Skeletal muscle cell (primary cell): ENCODE measurements at regions not wholly inside any gene's neighbourhood (a gene's known extent, or its start where the extent isn't known, plus 50 kb on each side); places are given as distances from the start of the nearest gene placed in this dataset.

ENCODE experiments used
- DNase-seq: peaks from one replicate; pipeline ENCODE4 v3.0.0-alpha.2; 2010; ENCODE audit warnings: low read depth
- H3K4me3 ChIP-seq: 2 replicates; pipeline ENCODE4 v1.5.1; 2011; ENCODE audit warnings: low read depth, mild to moderate bottlenecking, control low read depth, low read length, moderate library complexity

- no peak for DNase-seq
- H3K4me3 ChIP-seq = no peak overlapping the region
Measured at GRCh38 chr2:180366481-180366880, 359.4 kb upstream of the CWC22 start.

DNA sequence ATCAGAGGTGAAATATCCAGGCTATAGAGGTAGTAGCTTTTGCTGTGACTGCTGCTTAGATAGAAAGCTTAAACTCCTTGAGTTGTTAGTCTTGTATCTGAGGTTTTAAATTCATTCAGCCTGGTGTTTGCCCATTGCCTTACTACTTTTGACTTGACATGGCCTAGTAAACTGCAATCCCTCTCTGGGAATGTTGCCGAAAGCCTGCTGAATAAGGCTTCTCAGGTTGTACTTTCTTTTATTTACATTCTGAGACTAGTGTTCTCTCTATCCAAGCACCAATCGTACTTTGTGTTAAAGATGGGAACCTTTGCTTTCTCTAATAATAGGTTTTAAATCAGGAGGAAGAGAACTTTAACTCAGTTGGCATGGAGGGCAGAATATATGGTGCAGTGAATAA lies 357.6 kb upstream of the CWC22 start:
- no peak overlapping the region for H3K4me3 ChIP-seq
- no peak for DNase-seq

DNA sequence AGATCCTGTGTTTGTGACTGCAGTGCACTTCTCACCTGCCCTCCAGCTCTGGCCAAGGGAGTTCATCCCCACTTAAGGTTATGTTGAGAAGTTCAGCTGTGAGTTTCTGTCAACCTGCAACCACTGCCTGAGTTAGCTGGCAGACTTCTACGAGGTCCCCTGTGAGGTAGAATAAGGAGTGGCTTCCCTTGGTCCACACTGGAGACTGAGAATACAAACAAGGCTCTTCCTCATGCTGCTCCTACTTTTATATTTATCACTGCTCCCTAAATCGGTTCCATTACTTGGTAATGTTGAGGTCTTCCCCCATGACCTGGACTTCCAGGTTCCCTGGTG lies 353.2 kb upstream of the CWC22 start:
- DNase-seq = no peak
- no peak overlapping the region for H3K4me3 ChIP-seq

DNA sequence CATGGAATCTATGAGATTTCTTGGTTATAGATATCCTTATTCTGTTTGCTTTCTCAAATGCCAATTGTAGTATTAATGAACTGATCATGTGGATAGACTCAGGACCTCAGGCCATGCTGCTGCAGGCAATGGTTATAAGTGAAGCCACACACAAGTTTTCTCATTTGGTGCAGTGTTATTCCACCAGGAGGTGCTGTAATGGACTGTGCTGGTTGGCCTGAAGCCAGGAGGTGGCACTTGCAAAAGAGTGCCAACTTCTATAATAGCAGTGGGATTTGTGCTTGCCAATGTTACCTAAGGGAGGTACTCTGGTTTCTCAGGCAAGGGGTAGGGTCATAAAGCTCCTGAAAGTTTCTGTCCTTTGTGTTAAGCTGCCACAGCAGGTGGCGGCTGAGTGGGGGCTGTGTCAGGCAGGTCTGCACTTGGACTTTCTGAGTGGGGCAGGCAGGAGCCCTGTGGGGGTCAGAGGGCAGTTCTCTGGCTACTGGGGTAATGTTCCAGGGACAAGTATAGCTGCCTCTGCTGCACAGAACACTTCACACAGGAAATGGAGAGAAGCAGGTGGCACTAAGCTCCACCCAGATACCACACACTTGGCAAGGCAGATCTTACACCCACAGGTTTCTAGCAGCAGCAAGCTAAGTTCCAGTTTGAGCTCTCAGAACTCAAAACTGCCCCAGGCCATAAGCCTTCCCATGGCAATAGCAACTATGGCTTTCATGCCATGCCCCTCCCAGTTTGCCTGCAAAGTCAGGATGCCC lies 352.6 kb upstream of the CWC22 start:
- no peak overlapping the region for H3K4me3 ChIP-seq

GRCh38 chr2:180358458-180358857 lies 351.4 kb upstream of the CWC22 start:
- H3K4me3 ChIP-seq = no peak overlapping the region
- no peak for DNase-seq

More for the DNA sequence above, 352.6 kb upstream of the CWC22 start:
- no peak for DNase-seq

DNA sequence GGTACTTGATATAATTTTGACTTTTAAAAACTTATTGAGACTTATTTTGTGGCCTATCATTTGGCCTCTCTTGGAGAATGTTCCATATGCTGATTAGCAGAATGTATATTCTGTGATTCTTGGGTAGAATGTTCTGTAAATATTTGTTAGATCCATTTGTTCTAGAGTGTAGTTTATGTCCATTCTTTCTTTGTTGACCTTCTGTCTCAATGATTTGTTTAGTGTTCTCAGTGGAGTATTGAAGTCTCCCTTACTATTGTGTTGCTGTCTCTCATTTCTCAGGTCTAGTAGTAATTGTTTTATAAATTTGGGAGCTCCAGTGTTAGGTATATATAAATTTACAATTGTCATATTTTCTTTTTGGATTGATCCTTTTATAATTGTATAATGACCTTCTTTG lies 349.6 kb upstream of the CWC22 start:
- DNase-seq = no peak
- no peak overlapping the region for H3K4me3 ChIP-seq

DNA sequence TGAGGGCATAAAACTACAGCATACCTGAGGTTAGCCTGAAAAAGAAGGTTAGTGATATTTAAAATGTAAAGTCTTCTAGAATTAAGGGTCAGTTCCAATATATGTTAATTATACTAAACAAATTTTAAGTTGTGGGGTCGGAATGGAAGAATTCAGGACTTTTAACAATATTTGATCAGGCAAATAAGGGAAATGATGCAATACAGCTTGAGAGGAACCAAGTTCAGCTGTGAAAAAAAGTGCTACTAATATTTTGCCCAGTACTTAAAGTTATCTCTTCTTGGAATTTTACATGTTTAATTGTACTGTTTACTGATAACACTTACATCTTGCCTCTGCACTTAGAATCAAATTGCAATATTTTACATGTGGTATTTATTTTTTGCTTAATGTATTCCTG lies 345.5 kb upstream of the CWC22 start:
- H3K4me3 ChIP-seq = no peak overlapping the region
- DNase-seq = no peak

DNA sequence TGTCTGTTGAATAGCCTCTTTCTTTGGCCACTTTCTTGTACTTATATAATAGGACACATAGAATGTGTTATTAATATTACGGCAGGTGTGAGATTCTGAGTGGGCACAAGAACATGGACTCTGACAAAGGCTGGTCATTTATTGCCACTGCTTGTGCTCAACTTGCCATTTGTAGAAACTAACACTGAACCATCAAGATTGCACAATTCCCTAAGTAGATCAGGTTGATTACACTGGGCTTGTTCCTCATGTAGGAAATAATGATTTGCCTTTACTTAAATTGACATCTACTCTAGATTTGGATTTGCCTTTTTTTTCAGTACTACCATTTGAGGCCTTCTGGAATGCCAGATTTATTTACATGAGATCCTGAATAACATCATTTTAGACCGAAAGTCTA lies 342.7 kb upstream of the CWC22 start:
- DNase-seq = no peak
- no peak overlapping the region for H3K4me3 ChIP-seq

DNA sequence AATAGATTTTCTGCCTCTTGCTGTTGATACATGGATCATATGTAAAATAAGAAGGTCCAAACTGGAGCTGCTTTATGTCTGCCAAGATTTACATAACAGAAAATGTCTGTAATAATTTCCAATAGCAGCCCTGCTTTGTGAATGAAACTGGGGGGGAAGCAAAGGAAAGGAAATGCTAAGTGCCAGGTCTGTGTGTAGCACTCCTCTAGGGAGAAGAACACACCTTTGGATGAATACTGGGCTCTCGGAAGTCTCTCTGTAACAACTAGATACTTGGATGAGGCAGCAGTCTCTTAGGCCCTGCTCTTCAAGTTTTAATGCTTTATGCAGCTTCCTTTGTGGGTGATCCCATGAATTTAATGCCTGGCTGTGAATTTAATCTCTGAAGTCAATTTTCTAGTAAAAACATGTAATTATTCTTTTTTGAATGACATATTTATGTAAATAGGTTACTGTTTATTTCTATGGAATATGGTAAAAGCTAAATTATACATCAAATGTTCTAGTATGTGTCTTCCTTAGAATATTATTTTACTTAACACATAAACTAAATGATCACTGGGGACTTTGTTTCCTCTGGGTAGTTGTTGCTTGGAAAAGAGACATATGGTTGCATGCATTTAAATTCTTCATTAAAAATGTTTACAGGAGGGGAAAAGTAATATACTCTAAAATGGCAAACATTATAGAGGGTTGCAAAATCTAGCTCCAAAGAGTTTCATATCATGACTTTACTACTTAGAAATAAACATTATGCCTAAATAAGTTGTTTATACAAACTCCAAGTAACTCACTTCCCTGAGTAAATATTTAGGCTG lies 336.6 kb upstream of the CWC22 start:
- no peak overlapping the region for H3K4me3 ChIP-seq
- DNase-seq = no peak

DNA sequence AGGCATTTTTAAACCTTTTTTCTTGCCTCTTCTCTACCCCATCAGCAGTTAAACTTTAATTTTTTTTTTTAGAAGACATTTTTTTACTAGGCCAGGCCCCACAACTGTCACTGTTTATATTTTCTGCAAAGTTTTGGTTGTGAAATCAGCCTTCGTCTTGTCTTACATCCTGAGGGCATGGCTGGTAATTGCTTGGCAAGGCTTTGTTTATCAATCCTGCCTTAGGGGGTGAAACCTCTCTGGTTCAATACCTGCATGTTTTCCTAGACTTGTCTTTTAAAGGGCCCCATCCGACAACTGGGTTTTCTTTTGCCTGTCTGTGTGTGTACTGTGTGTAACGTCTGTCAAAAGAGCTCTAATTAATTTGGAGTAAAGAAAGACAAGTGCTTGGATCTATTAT lies 330.0 kb upstream of the CWC22 start:
- DNase-seq = no peak
- H3K4me3 ChIP-seq = no peak overlapping the region

GRCh38 chr2:180336550-180336949 lies 329.5 kb upstream of the CWC22 start:
- no peak overlapping the region for H3K4me3 ChIP-seq
- no peak for DNase-seq

- no peak overlapping the region for H3K4me3 ChIP-seq
- no peak for DNase-seq
Measured at GRCh38 chr2:180334514-180334913, 327.4 kb upstream of the CWC22 start.

DNA sequence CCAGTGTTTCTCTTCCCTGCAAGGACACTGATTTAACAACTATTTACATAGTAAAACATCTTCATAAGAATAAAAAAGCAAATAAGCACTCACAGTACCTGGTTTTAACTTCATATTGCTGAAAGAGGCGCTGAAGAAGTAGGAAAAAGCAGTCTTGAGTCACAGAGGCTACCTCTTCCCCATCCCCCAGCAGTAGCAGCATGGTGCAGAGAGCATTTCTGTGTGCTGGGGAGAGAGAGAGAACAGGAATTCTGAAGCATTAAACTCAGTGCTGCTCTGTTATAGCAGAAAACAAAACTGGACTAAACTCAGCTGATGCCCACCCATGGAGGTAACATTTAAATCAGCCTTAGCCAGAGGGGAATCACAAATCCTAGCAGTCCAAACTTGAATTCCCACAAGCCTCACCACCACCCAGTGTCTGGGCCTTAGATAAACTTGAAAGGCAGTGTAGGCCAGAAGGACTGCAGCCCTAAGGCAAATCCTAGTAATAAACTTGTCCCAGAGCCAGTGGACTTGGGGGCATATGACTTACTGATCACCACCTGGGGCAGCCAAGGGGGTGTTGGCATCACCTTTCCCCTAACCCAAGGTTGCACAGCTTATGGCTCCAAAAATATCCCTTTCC lies 321.8 kb upstream of the CWC22 start:
- H3K4me3 ChIP-seq = no peak overlapping the region
- DNase-seq = no peak

GRCh38 chr2:180327185-180327584 lies 320.1 kb upstream of the CWC22 start:
- no peak for DNase-seq
- no peak overlapping the region for H3K4me3 ChIP-seq

DNA sequence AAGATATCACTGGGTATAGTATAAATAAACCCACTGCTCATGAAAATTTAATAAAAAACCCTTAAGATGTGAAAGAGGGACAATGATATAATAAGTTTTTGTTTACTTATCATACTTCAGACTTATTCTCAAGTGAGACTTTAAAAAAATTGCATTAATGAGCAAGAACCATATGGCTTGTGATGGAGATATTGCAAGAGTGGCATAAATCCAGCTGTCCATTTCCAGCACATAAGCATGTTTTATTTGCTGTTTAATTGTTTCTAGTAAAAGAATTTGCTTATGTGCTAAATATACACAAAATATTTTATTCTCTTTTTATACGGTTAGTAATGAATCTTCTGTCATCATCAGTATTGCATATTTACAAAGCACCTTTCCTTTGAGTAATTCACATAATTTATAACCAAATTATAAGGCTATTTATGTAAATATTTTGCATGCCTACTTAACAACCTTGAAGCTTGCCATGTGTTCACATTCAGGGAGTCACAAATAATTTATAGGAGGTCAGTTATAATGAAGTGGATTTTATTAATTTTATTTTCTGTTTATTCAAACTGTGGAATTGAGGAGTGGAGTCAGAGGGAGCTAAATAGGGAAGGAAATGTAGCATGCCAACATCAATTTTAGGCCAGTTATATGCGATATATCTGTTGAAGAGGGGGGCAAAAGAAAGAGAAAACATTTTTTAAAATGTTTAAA lies 318.5 kb upstream of the CWC22 start:
- DNase-seq = no peak
- no peak overlapping the region for H3K4me3 ChIP-seq

GRCh38 chr2:180324182-180324581 lies 317.1 kb upstream of the CWC22 start:
- H3K4me3 ChIP-seq = no peak overlapping the region
- DNase-seq = no peak

GRCh38 chr2:180322781-180323180 lies 315.7 kb upstream of the CWC22 start:
- no peak for DNase-seq
- no peak overlapping the region for H3K4me3 ChIP-seq

DNA sequence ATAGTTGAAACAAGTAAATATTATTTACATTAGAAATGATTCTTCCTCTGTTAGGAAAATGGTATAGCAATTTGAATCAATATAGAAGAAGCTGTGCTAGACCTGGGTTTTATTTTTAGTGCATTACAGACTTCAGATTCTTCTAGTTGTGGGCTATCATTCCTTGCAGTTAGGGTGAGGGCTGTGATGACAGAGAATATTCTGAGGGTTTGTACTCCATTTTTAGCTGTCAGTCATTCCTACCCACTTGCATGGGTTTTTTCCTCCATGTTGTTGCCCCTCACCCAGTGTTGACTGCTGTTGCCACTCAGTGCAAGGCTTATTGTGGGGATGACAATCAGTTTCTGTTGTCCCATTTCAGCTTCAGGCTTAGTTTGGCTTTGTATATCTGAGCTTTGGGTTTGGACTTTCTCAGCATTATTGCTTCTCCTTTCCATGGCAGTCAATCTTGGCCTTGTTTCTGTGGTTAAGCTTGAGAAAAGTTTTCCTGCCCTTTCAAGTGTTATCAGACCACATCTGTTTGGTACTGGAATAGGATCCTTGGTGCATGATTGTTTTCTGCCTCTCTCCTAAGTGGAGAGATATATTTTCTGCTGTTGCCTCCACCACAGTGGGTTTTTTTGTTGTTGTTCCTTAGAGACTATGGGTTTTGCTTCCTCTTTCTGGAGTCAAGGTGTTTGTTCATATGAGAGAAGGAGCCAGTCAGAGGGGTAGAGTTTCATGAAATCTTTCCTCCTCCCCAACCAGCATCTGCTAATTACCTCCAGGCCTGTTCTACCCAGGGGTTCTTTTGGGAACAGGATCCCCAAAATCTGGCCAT lies 312.7 kb upstream of the CWC22 start:
- no peak overlapping the region for H3K4me3 ChIP-seq
- no peak for DNase-seq

- no peak for DNase-seq
- no peak overlapping the region for H3K4me3 ChIP-seq
Measured at GRCh38 chr2:180314086-180314485, 307.0 kb upstream of the CWC22 start.
